ENCODE measurements at regions not wholly inside any gene's neighbourhood (a gene's known extent, or its start where the extent isn't known, plus 50 kb on each side); places are given as distances from the start of the nearest gene placed in this dataset.

GRCh38 chr2:128805237-128805636 is 486.6 kb upstream of the HS6ST1 start:
- no peak for DNase-seq

- DNase-seq: no peak
These were observed 487.2 kb upstream of the HS6ST1 start for GRCh38 chr2:128805918-128806317.

DNA sequence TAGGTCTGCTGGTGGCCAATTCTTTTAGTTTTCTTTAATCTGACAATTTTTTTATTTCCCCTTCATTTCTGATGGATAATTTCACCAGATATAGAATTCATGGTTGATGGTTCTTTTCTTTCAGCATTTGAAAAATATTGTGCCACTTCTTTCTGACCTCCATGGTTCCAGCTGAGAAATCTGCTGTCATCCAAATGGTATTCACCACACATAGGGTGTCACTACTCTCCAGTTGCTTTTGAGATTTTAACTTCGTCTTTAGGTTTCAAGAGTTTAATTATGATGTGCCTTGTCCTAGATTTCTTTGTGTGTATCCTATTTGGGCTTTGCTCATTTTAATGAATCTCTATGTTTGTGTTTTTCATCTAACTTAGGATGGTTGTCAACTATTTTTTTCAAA is 488.6 kb upstream of the HS6ST1 start:
- no peak for DNase-seq

DNA sequence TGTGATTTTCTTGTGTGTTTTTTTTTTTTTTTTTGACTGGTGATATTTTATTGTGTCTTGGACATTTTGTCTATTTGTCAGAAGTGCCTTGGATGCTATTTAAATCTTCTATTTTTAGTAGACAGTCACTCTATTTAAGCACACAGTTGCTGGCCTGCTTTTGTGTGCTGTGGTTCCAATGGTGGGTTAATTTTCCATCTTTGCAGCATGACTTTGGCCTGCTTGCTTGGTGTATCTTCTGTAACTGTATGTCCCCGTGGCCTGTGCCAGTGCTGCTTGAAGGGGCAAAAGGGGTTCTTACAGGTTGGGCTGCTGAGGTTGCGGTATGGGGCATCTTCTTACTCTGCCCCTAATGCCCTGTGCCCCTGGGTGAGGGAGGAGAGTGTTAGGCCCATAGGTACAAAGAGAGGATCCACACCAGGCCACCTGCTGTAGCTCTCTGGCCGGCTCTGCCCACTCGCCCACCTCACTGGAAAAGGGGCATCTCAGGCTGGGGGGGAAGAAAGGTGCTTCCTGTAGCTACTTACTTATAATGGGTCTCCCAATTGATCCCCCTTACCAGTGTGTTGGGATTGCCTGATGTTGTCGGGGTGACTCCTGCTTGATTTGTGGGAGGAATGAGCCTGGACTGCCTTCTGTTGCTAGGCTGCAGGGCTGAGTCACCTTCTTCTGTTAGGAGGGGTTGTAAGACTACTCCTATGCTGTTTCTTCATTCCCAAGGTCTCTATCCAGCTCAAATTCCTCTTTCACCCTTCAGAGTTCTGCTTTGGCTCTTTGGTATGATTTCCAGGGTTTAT is 490.0 kb upstream of the HS6ST1 start:
- no peak for DNase-seq

DNA sequence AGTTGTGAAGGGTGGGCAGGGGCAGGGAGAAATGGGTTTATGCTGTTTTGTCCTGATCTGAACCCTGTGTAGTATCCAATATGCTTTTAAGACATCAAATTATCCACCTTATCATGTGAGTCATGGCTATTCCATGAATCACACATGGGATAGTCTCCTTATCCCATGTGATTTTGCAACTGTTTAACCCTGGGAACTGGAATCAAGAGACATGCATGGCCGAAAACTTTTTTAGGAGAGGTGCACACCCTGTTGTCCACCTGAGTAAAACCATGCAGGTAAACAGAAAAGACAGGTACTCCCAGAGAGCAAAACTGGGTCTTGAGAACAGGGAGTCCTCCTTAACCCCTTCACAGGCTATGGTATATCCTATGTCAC is 490.6 kb upstream of the HS6ST1 start:
- DNase-seq: no peak

- no peak for DNase-seq
These were observed 491.2 kb upstream of the HS6ST1 start for GRCh38 chr2:128809880-128810279.

DNA sequence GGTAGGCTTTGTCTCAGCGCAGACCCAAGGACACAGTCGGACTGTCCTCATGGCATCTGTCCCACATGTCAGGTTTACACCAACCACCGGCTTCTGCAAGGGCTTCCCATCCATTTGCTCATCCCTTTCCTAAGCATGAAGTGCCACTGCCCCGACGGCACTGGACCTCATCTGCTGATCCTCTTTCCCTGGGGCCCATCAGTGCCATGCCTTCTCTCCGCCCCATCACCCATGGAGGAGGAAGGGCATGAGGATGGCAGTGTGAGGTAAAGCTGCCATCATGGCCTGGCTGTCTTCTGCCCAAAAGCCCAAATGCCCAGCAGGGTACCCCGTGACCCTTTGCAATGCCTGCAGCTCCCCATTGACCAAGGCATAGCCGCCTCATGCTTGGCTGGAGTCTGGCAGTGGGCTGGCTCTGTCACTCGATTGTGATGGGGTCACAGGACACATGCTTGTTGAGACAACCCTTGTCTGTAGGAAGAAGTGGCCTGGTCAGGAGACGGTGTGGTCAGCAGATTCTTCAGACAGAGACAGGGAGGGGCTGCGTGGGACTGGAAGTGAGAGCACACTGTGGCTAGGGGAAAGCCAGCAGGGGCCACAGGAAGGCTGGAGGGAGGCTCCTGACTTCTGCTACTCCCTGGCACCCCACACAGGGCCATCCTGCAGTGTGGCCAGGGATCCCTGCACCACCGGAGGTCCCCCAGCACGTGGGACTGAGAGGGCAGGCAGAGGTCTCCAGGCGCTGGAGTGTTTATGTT is 493.7 kb upstream of the HS6ST1 start:
- no peak for DNase-seq

DNA sequence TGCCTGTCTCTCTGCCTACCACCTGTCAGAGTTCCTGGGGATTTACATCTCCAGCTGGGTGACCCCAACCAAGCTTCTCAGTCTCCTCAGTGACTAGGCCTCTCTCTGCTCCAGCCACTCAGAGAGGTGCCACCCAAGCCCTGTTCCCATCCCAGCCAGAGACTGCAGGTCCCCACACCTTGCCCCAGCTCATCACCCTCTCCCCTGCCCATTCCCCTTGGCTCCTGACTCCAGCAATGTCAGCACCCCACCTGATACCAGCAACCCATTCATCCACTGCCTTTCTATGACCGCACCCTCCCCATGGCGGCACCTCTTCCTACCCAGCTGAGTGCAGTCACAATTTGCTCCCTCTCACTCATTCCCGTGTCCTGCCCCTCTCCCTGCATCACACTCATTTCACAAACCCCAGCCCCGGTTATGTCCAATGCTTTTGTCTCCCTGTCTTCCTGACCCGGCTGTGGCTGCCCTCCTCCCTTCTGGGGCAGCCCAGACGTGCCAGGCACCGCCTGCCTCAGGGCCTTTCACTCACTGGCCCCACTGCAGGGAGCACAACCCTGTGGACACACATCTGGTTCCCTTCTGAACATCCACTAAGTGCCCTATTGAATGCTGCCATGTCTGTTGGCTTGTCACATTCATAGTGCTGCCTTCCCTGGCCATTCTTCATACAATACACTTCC is 494.8 kb upstream of the HS6ST1 start:
- DNase-seq: no peak

DNA sequence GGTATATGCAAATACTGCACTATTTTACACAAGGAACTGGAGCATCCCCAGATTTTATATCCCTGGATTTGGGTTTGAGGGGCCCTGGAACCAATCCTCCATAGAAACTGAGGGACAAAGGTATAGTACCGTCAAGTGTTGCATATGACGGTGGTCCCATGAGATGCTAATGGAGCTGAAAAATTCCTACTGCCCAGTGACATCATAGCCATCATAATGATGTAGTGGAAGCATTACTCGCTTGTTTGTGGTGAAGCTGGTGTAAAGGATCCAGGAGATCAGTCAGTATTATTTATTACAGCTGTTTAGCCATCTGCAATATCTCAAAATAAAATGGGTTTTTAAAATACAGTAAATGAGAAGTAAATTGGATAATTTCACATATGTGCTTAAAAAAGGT is 496.6 kb upstream of the HS6ST1 start:
- no peak for DNase-seq

DNA sequence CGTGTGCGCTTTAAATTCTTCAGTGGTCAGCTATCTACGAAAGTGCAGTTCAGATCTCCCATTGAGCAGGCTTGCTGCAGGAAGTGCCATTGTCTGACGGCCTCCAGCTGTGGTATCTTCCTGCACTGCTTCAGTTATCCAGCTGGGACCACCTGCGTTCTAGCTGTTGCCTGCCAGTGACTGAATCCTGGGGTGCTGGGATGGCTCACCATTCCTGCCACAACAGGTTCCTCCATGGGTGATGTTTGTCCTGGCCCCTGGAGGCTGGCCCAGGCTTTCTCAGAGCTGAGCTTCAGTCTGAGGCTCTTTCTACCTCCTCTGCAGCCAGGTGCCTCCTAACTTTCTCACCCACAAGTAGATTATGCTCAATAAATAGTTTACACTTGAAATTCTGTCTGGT is 498.5 kb upstream of the HS6ST1 start:
- DNase-seq: no peak

DNA sequence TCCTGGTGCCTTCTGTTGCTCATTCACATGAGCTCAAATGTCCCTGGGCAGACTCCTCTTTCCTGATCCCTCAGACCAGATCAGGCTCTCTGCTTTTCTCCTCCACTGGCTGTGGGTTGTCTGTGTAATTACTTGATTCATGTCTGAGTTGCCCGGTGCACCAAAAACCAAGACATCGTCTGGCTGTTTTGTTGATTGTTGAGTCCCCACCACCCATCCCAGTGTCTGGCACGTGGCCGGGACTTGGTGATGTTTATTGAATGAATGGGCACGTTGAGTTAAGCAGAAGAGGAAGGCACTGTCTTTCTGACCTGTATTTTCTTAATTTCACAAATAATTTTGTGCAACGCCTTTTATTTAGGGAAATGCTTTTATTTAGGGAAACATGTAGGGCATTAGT is 499.1 kb upstream of the HS6ST1 start:
- no peak for DNase-seq

- DNase-seq: peak; percentile 10
These were observed 499.6 kb upstream of the HS6ST1 start for GRCh38 chr2:128818248-128818647.

- DNase-seq: no peak
These were observed 500.2 kb upstream of the HS6ST1 start for GRCh38 chr2:128818704-128819491.

DNA sequence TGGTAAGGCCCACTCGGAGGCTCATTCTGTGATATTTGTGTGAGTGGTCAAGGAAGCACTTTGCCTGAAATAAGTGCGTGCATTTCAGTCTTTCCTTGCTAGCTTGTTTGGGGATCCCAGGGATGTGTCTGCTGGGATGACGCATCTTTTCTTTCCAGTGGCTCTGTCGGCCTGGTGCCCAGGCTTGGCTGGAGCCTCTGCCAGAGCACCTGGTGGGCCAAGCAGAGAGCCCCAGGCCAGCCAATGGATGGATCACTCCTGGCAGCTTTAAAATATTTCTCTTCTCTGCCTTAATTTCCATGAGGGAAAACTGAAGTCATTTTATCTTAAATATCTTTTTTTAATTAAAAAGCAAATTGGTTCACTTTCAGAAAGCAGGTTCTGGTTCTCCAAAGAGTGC is 501.8 kb upstream of the HS6ST1 start:
- DNase-seq: no peak

DNA sequence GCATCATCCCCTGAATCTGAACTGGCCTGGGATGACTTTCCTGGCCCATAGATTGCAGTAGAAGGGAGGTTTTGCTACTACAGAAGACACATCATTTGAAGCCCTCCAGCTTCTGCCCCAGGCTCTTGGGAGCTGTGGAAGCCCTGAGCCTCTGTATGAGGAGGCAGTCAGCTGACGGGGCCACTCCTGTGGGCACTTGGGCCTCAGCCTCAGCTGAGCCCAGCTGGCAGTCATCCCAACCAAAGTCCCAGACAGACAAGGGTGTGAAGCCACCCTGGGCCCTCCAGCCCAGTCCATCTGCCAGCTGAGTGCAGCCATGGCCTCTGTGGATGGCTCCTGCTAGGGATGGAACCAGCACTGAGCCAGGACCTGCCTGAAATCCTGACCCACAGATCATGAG is 502.3 kb upstream of the HS6ST1 start:
- DNase-seq: no peak

GRCh38 chr2:128832946-128833663 is 514.4 kb upstream of the HS6ST1 start:
- peak; percentile 71 for DNase-seq

- DNase-seq: no peak
These were observed 515.0 kb upstream of the HS6ST1 start for GRCh38 chr2:128833664-128834027.

DNA sequence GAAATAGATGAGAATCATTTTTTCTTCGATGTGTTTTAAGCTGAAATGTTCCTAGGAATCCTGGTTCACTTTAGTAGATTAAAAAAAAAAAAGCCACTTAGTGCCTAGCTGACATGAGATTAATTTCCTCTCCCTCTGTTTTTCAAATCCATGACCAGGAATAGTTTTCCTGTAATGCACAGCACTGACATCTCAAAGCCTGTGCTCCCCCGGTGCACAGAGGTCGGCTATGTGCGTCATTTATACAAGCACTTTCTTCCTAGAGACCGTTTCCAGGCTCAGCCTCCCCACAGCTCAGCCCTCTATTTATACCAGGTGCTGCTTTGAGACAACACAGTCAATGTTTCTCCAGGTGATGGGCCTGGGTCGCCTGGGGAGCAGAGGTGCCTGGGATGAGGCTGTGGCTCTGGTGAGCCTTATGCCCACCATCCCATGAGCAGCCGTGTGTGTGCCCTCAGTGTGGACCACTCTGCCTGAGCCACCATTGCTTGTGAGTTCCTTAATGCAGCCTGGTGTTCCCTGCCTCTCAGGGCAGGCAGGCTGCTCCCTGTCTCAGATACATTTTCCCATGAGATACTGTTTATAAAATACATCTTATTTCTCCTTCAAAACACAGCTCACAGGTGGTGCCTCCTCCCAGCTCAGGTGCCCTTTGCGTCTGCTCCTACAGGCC is 515.7 kb upstream of the HS6ST1 start:
- no peak for DNase-seq

DNA sequence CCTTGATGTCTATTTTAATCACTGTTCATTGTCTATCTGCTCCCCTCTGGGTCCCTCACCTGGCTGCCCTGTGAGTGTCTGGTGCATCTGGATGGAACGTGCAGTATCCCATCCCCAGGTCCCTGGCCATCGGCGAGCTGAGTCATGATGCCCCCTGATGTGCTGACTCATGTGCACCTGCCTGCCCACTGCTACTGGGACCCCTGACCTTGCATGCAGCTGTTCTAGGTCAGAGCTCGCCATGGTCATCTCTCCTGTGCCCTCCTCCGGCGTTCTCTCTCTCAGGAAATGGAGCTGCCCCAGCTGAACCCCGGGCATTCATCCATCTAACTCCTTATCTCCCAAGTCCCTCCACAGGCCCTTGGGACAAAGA is 516.2 kb upstream of the HS6ST1 start:
- DNase-seq: no peak

GRCh38 chr2:128835342-128835855 is 516.7 kb upstream of the HS6ST1 start:
- DNase-seq: no peak

- no peak for DNase-seq
These were observed 517.3 kb upstream of the HS6ST1 start for GRCh38 chr2:128835974-128836373.

Data from DMS79 (cell line).